ENCODE measurements at regions not wholly inside any gene's neighbourhood (a gene's known extent, or its start where the extent isn't known, plus 50 kb on each side); places are given as distances from the start of the nearest gene placed in this dataset.

GRCh38 chr7:41007811-41008210 lies 695.1 kb downstream of the INHBA start:
- Histone ChIP-seq H3K4me1 (ENCODE audit: control insufficient read depth in 1 of 2, insufficient read depth in 2 of 2, low read depth in 1 of 2, low read length in 1 of 2) (peaks cover 0 to 6% of the 10 kb centered on the region in 2 experiments; a peak in 1 of 4 replicates), H4K20me1 (ENCODE audit: insufficient read depth) (no peaks in the 10 kb centered on the region), H2AFZ (ENCODE audit: low read depth) (no peak overlapping the region), H3K9me2 (no peaks in the 10 kb centered on the region), H3K4me2 (no peak overlapping the region), H3K27me3 (ENCODE audit: insufficient read depth) (no peaks in the 10 kb centered on the region), H3K27ac (ENCODE audit: low read depth in 2 of 2, low read length in 1 of 2) (no peak overlapping the region), H3F3A (replicated peaks; ENCODE audit: insufficient read depth) (no peaks in the 10 kb centered on the region), H3K79me2 (ENCODE audit: insufficient read depth) (no peaks in the 10 kb centered on the region), H3K4me3 (ENCODE audit: low read depth in 2 of 2, low read length in 1 of 2) (no peak overlapping the region), H3K9ac (no peak overlapping the region), H3K9me3 (no peaks in the 10 kb centered on the region), H3K36me3 (replicated peaks in 1 of 2; ENCODE audit: control insufficient read depth in 1 of 2, insufficient read depth in 2 of 2, low read length in 1 of 2) (no peaks in the 10 kb centered on the region)
- TF ChIP-seq RFX5 (IDR thresholded peaks at IDR 0.05; ENCODE audit: low read length) = no peak
- no peak for TF ChIP-seq SMC3 (IDR thresholded peaks at IDR 0.05; ENCODE audit: low read depth, low read length)
- TF ChIP-seq ELF1 (IDR thresholded peaks at IDR 0.05) = no peak
- TF ChIP-seq NFIC (IDR thresholded peaks at IDR 0.05; ENCODE audit: borderline replicate concordance) = no peak
- TF ChIP-seq IRF3 (IDR thresholded peaks at IDR 0.05; ENCODE audit: low read depth, low read length) = no peak
- TF ChIP-seq RCOR1 (IDR thresholded peaks at IDR 0.05; ENCODE audit: low read length) = no peak
- no peak for TF ChIP-seq FOSL2 (IDR thresholded peaks at IDR 0.05; ENCODE audit: borderline replicate concordance, low read depth)
- POLR2A ChIA-PET = no interaction called here
- no peak for DNase-seq
- 76% methylated on average over 3 of the region's 3 CpGs for WGBS (ENCODE audit: low lambda C conversion rate)
- CTCF ChIA-PET = interaction anchor here (1.5 kb wide), 2 partner anchors 689 to 697 kb away, joined by 3 read pairs; no protein-coding TSS in a partner anchor

GRCh38 chr7:41007351-41007751 lies 695.5 kb downstream of the INHBA start:
- Histone ChIP-seq H3K9me3 (no peaks in the 10 kb centered on the region), H3K27ac (ENCODE audit: low read depth in 2 of 2, low read length in 1 of 2) (no peak overlapping the region), H4K20me1 (ENCODE audit: insufficient read depth) (no peaks in the 10 kb centered on the region), H3F3A (replicated peaks; ENCODE audit: insufficient read depth) (no peaks in the 10 kb centered on the region), H3K4me1 (ENCODE audit: control insufficient read depth in 1 of 2, insufficient read depth in 2 of 2, low read depth in 1 of 2, low read length in 1 of 2) (peaks cover 0 to 6% of the 10 kb centered on the region in 2 experiments; a peak in 1 of 4 replicates), H3K4me3 (ENCODE audit: low read depth in 2 of 2, low read length in 1 of 2) (no peak overlapping the region), H3K4me2 (no peak overlapping the region), H2AFZ (ENCODE audit: low read depth) (no peak overlapping the region), H3K9me2 (no peaks in the 10 kb centered on the region), H3K9ac (no peak overlapping the region), H3K27me3 (ENCODE audit: insufficient read depth) (no peaks in the 10 kb centered on the region), H3K36me3 (replicated peaks in 1 of 2; ENCODE audit: control insufficient read depth in 1 of 2, insufficient read depth in 2 of 2, low read length in 1 of 2) (no peaks in the 10 kb centered on the region), H3K79me2 (ENCODE audit: insufficient read depth) (no peaks in the 10 kb centered on the region)
- ChIA-PET POLR2A (no interaction called here), CTCF (interaction anchor here (1.5 kb wide), 2 partner anchors 690 to 698 kb away, joined by 3 read pairs; no protein-coding TSS in a partner anchor)
- TF ChIP-seq CHD2 (IDR thresholded peaks at IDR 0.05; ENCODE audit: low read length, partially characterized antibody) (no peak), USF1 (IDR thresholded peaks at IDR 0.05; ENCODE audit: borderline replicate concordance, low read depth) (no peak), EZH2phosphoT487 (IDR thresholded peaks at IDR 0.05; ENCODE audit: borderline replicate concordance, low read depth) (no peak), PBX3 (IDR thresholded peaks at IDR 0.05) (no peak), RXRA (IDR thresholded peaks at IDR 0.05; ENCODE audit: borderline replicate concordance, low read depth) (no peak), MXI1 (IDR thresholded peaks at IDR 0.05; ENCODE audit: low read depth, low read length) (no peak), RCOR1 (IDR thresholded peaks at IDR 0.05; ENCODE audit: low read length) (no peak), JUND (IDR thresholded peaks at IDR 0.05) (no peak), MAX (IDR thresholded peaks at IDR 0.05; ENCODE audit: low read depth) (no peak), SMC3 (IDR thresholded peaks at IDR 0.05; ENCODE audit: low read depth, low read length) (no peak), ELF1 (IDR thresholded peaks at IDR 0.05) (no peak), TEAD4 (IDR thresholded peaks at IDR 0.05; ENCODE audit: borderline replicate concordance, insufficient read depth) (no peak)
- DNase-seq = no peak
- 91% methylated on average over 4 of the region's 4 CpGs for WGBS (ENCODE audit: low lambda C conversion rate)

Measured in SK-N-SH (cell line).